ENCODE measurements at regions not wholly inside any gene's neighbourhood (a gene's known extent, or its start where the extent isn't known, plus 50 kb on each side); places are given as distances from the start of the nearest gene placed in this dataset.

GRCh38 chr18:37653618-37654017, 88.0 kb upstream of the CELF4 start:
- Mint-ChIP-seq H3K36me3 (ENCODE audit: insufficient read depth) (no peaks in the 10 kb centered on the region), H3K27ac (no peak overlapping the region), H3K27me3 (no peaks in the 10 kb centered on the region), H3K9me3 (peaks cover 2 to 4% of the 10 kb centered on the region in 2 donors), H3K4me1 (ENCODE audit: low read depth in 2 of 2) (no peaks in the 10 kb centered on the region), H3K4me3 (no peak overlapping the region)
- DNase-seq (no peak), ATAC-seq (replicated peaks) (no peak)

DNA sequence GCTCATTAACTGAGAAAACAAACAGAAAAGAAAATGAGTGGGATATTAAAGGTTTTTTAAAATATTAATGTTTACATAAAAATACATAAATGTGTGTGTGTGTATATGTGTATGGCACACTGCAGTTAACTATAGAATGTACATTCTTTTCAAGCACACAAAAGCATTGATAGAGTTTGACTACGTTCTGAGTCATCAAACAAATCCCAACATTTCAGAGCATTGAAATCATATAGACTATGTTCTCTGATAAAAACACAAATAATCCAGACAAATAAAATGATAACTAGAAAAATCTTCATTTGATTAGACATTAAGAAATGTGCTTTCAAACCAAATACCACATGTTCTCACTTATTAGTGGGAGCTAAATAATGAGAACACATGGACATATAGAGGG, 84.3 kb upstream of the CELF4 start:
- H3K4me3 Mint-ChIP-seq, result no peak overlapping the region
- H3K4me1 Mint-ChIP-seq (ENCODE audit: low read depth in 2 of 2), result no peaks in the 10 kb centered on the region

DNA sequence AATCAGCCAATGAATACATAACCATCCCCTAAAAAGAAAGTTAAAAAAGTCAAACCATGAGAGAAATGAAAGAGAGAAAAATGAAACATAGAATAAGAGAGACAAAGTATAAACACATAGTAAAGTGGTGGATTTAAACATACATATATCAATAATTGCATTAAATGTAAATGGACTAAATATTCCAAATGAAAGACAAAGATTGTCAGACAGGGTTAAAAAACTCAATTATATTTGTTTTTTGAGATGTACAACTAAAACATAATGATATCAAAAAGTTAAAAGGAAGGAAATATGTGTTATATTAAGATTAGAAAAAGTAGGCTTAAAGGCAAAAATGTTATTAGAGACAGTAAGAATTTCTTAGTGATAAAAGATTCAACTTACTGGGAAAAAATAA, 83.8 kb upstream of the CELF4 start:
- peaks cover 1 to 4% of the 10 kb centered on the region in 2 donors for H3K9me3 Mint-ChIP-seq
- H3K27ac Mint-ChIP-seq, result no peak overlapping the region
- H3K4me3 Mint-ChIP-seq, result no peak overlapping the region
- no peaks in the 10 kb centered on the region for H3K36me3 Mint-ChIP-seq (ENCODE audit: insufficient read depth)
- ATAC-seq (replicated peaks), result no peak
- H3K4me1 Mint-ChIP-seq (ENCODE audit: low read depth in 2 of 2), result no peaks in the 10 kb centered on the region
- no peak for DNase-seq
- no peaks in the 10 kb centered on the region for H3K27me3 Mint-ChIP-seq

More for the DNA sequence above, 84.3 kb upstream of the CELF4 start:
- Mint-ChIP-seq H3K27me3 (no peaks in the 10 kb centered on the region), H3K36me3 (ENCODE audit: insufficient read depth) (no peaks in the 10 kb centered on the region), H3K27ac (no peak overlapping the region), H3K9me3 (peaks cover 0 to 4% of the 10 kb centered on the region in 2 donors)
- ATAC-seq (replicated peaks) (no peak), DNase-seq (no peak)

DNA sequence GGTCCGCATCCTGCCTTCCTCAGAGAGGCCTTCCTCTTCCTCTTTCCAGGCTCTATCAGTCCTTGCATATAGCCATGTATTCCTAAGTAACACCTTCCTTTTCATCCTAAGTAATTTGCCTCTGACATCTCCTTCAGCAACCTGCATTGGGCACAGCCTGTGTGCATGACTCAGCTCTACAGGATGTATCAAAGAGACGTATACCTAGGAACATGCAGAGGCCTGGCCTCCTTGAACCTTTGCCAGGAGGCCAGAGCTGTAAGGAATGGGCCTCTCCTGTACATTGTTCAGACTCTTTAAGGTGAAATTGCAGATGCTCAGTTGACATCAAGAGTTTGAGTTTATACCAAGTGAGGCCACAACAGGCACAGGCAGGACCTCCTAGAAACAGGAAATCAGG, 76.0 kb upstream of the CELF4 start:
- DNase-seq (no peak), ATAC-seq (replicated peaks) (no peak)
- Mint-ChIP-seq H3K4me3 (no peak overlapping the region), H3K27ac (no peak overlapping the region), H3K4me1 (ENCODE audit: low read depth in 2 of 2) (no peaks in the 10 kb centered on the region), H3K36me3 (ENCODE audit: insufficient read depth) (no peaks in the 10 kb centered on the region), H3K27me3 (no peaks in the 10 kb centered on the region), H3K9me3 (peaks cover 11 to 16% of the 10 kb centered on the region in 2 donors)

DNA sequence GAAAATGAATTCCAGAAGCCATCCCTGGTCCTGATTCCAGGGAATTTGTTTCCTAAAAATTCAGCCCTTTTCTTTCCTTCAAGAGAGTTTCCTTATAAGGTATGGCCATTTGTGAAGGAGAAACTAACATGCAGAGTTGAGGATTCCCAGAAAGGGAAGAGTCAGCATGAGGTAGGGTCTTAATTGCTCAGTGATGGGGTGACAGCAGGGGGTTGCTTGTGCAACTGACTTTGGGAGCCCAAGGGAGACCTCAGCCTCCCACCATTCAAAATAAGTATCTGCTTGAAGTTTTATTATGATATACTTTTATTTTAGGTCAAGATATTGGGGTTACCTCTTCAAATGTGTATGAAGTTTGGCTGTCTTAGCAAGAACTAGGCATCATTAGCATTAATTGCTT, 74.9 kb upstream of the CELF4 start:
- peaks cover 11 to 16% of the 10 kb centered on the region in 2 donors for H3K9me3 Mint-ChIP-seq
- DNase-seq, result no peak
- H3K4me3 Mint-ChIP-seq, result no peak overlapping the region
- ATAC-seq (replicated peaks), result no peak
- no peaks in the 10 kb centered on the region for H3K4me1 Mint-ChIP-seq (ENCODE audit: low read depth in 2 of 2)
- H3K27me3 Mint-ChIP-seq, result no peaks in the 10 kb centered on the region
- H3K36me3 Mint-ChIP-seq (ENCODE audit: insufficient read depth), result no peaks in the 10 kb centered on the region
- no peak overlapping the region for H3K27ac Mint-ChIP-seq

GRCh38 chr18:37639846-37640245, 74.2 kb upstream of the CELF4 start:
- Mint-ChIP-seq H3K27ac (no peak overlapping the region), H3K27me3 (no peaks in the 10 kb centered on the region), H3K4me3 (no peak overlapping the region), H3K36me3 (ENCODE audit: insufficient read depth) (no peaks in the 10 kb centered on the region), H3K9me3 (peaks cover 9 to 21% of the 10 kb centered on the region in 2 donors), H3K4me1 (ENCODE audit: low read depth in 2 of 2) (no peaks in the 10 kb centered on the region)
- ATAC-seq (replicated peaks) (no peak), DNase-seq (no peak)

DNA sequence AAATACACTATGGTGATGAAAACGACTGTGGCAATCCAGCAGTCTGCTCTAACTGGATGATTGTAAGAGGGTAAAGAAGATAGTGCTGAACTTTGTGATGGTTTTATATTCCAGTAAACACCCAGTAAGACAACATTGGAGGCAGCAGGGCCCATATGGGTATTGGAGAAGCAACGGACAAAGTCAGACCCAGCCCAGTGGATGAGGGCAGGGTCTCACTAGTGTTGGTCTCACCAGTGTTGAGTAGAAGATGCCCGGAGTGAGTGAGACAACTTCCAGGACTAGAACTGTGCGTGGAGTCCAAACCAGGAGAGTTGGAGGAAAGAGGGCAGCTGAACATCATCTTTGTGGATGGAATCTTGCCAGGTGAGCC, 71.9 kb upstream of the CELF4 start:
- H3K4me1 Mint-ChIP-seq (ENCODE audit: low read depth in 2 of 2), result no peaks in the 10 kb centered on the region
- no peak overlapping the region for H3K27ac Mint-ChIP-seq
- no peaks in the 10 kb centered on the region for H3K36me3 Mint-ChIP-seq (ENCODE audit: insufficient read depth)
- ATAC-seq (replicated peaks), result no peak
- H3K4me3 Mint-ChIP-seq, result no peak overlapping the region
- no peaks in the 10 kb centered on the region for H3K27me3 Mint-ChIP-seq
- peaks cover 4 to 19% of the 10 kb centered on the region in 2 donors for H3K9me3 Mint-ChIP-seq
- DNase-seq, result no peak

DNA sequence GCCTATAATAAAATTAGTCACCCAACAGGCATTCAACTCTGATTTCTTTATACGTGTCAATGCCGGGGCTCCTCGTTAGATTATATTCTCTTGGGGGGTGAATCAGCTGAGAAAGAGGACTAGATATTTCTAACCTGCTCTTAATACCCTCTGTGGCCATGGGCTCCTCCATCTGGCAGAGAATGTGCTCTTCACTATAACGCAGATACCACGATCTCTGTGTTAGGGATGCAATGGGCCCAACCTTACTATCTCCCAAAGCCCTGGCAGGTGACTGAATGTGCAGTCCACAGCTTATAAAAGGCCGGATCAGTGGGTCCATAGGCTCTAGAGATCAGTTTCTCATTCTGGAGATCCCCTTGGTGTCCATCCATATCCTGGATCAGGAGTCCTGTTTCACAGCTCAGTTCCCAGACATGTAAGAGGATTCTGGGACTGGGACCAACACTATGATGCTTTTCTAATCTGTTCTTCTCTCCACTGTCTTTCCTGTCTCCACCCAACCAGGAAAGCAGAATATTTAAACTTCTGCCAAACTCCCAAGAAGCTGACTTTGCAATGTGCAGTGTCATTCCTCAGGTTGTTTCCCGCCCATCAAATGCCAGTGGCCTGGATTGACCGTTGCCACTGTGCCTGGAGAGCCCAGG, 71.4 kb upstream of the CELF4 start:
- DNase-seq, result no peak
- no peak for ATAC-seq (replicated peaks)

DNA sequence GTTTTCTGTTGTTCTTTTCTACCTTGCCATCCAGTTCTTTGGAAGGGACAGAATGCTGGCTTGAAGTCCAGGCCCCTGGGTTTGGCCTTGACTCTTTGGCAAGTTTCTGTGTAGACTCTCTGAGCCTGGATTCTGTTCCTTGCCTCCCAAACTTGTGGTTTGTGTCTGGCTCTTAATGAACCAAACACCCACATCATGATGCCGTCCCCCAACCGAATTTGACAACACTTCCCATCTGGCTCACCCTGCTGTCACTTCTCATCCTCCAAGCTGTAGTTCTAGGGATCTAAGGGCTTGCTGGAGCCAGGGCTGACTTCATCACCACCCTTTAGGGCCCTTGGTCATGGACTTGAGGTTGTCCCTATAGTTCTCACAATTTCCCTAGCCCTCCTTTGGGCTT, 68.9 kb upstream of the CELF4 start:
- DNase-seq, result no peak
- H3K4me3 Mint-ChIP-seq, result no peak overlapping the region
- H3K27ac Mint-ChIP-seq, result no peak overlapping the region
- H3K9me3 Mint-ChIP-seq, result peaks cover 8 to 16% of the 10 kb centered on the region in 2 donors
- H3K27me3 Mint-ChIP-seq, result no peaks in the 10 kb centered on the region
- no peak for ATAC-seq (replicated peaks)
- H3K36me3 Mint-ChIP-seq (ENCODE audit: insufficient read depth), result no peaks in the 10 kb centered on the region
- H3K4me1 Mint-ChIP-seq (ENCODE audit: low read depth in 2 of 2), result no peaks in the 10 kb centered on the region

More for the DNA sequence above, 71.4 kb upstream of the CELF4 start:
- H3K27me3 Mint-ChIP-seq, result no peaks in the 10 kb centered on the region
- H3K27ac Mint-ChIP-seq, result no peak overlapping the region
- H3K9me3 Mint-ChIP-seq, result peaks cover 6 to 19% of the 10 kb centered on the region in 2 donors
- no peak overlapping the region for H3K4me3 Mint-ChIP-seq
- no peaks in the 10 kb centered on the region for H3K36me3 Mint-ChIP-seq (ENCODE audit: insufficient read depth)
- H3K4me1 Mint-ChIP-seq (ENCODE audit: low read depth in 2 of 2), result no peaks in the 10 kb centered on the region

DNA sequence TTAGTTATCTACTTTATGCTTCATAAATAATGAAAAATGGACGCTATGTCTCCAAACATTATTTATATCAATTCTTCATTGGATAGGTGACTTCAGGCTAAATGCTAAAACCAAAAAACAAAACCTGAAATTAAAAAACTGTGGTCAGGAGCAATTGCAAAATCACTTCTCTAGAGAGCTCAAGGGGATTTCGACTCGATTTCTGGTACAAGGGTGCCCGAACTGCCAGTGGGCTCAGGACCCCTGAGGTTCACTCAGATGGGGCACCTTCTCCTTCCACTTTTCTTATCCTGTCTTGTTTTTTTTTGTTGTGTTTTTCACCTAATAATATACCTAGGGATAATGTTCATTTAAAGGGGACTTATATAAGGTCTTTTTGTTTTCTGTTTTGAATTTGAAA, 65.8 kb upstream of the CELF4 start:
- no peak for ATAC-seq (replicated peaks)
- no peak for DNase-seq
- Mint-ChIP-seq H3K27me3 (no peaks in the 10 kb centered on the region), H3K4me3 (no peak overlapping the region), H3K36me3 (ENCODE audit: insufficient read depth) (no peaks in the 10 kb centered on the region), H3K27ac (no peak overlapping the region), H3K9me3 (peaks cover 9 to 12% of the 10 kb centered on the region in 2 donors), H3K4me1 (ENCODE audit: low read depth in 2 of 2) (no peaks in the 10 kb centered on the region)

- Mint-ChIP-seq H3K4me1 (ENCODE audit: low read depth in 2 of 2) (no peaks in the 10 kb centered on the region), H3K36me3 (ENCODE audit: insufficient read depth) (no peaks in the 10 kb centered on the region), H3K27me3 (no peaks in the 10 kb centered on the region), H3K27ac (no peak overlapping the region), H3K9me3 (peaks cover 9 to 11% of the 10 kb centered on the region in 2 donors), H3K4me3 (no peak overlapping the region)
- ATAC-seq (replicated peaks) (no peak), DNase-seq (no peak)
These were observed 64.7 kb upstream of the CELF4 start for GRCh38 chr18:37630334-37630733.

- Mint-ChIP-seq H3K4me1 (ENCODE audit: low read depth in 2 of 2) (no peaks in the 10 kb centered on the region), H3K36me3 (ENCODE audit: insufficient read depth) (no peaks in the 10 kb centered on the region), H3K9me3 (peaks cover 5 to 9% of the 10 kb centered on the region in 2 donors), H3K4me3 (no peak overlapping the region), H3K27ac (no peak overlapping the region), H3K27me3 (no peaks in the 10 kb centered on the region)
- ATAC-seq (replicated peaks), result no peak
- no peak for DNase-seq
These were observed 63.0 kb upstream of the CELF4 start for GRCh38 chr18:37628470-37629220.

GRCh38 chr18:37624318-37624717, 58.7 kb upstream of the CELF4 start:
- Mint-ChIP-seq H3K27ac (no peak overlapping the region), H3K4me3 (no peak overlapping the region), H3K36me3 (ENCODE audit: insufficient read depth) (no peaks in the 10 kb centered on the region), H3K27me3 (no peaks in the 10 kb centered on the region), H3K4me1 (ENCODE audit: low read depth in 2 of 2) (no peaks in the 10 kb centered on the region), H3K9me3 (peaks cover 4 to 8% of the 10 kb centered on the region in 2 donors)
- DNase-seq (no peak), ATAC-seq (replicated peaks) (no peak)

DNA sequence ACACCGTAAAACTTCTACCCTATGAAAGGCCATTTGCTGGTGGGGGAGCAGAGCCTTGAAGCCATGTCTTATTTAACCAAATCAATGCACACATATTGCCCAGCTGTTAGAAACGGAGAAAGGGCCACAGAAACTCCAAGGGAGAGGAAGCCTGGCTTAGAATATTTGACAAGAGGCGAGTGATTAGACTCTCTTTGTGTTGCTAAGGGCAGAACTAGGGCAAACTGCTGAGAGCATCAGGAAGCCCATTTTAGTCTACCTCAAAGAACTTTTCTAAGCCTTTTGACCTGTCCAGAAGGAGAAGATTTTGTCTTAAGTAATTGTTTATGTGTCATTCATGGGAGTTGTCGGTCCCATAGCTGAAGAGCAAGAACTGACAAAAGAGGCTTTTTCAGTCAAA, 54.4 kb upstream of the CELF4 start:
- no peaks in the 10 kb centered on the region for H3K27me3 Mint-ChIP-seq
- H3K27ac Mint-ChIP-seq, result no peak overlapping the region
- no peaks in the 10 kb centered on the region for H3K4me1 Mint-ChIP-seq (ENCODE audit: low read depth in 2 of 2)
- H3K9me3 Mint-ChIP-seq, result peaks cover 0 to 14% of the 10 kb centered on the region in 2 donors
- H3K4me3 Mint-ChIP-seq, result no peak overlapping the region
- ATAC-seq (replicated peaks) (no peak), DNase-seq (no peak)
- H3K36me3 Mint-ChIP-seq (ENCODE audit: insufficient read depth), result no peaks in the 10 kb centered on the region
